ENCODE measurements at regions not wholly inside any gene's neighbourhood (a gene's known extent, or its start where the extent isn't known, plus 50 kb on each side); places are given as distances from the start of the nearest gene placed in this dataset.

GRCh38 chr13:23020246-23020843 lies 160.4 kb upstream of the SGCG start:
- no peak for DNase-seq (ENCODE audit: low spot score)
- Mint-ChIP-seq H3K27me3 (ENCODE audit: low read depth) (peaks cover 17% of the 10 kb centered on the region), H3K4me3 (ENCODE audit: unreplicated experiment) (no peak overlapping the region), H3K9me3 (ENCODE audit: low read depth) (peaks cover 2% of the 10 kb centered on the region), H3K36me3 (ENCODE audit: low read depth) (no peaks in the 10 kb centered on the region), H3K4me1 (ENCODE audit: low read depth) (no peaks in the 10 kb centered on the region), H3K27ac (ENCODE audit: unreplicated experiment) (no peak overlapping the region)
- TF ChIP-seq, protein P1, sequence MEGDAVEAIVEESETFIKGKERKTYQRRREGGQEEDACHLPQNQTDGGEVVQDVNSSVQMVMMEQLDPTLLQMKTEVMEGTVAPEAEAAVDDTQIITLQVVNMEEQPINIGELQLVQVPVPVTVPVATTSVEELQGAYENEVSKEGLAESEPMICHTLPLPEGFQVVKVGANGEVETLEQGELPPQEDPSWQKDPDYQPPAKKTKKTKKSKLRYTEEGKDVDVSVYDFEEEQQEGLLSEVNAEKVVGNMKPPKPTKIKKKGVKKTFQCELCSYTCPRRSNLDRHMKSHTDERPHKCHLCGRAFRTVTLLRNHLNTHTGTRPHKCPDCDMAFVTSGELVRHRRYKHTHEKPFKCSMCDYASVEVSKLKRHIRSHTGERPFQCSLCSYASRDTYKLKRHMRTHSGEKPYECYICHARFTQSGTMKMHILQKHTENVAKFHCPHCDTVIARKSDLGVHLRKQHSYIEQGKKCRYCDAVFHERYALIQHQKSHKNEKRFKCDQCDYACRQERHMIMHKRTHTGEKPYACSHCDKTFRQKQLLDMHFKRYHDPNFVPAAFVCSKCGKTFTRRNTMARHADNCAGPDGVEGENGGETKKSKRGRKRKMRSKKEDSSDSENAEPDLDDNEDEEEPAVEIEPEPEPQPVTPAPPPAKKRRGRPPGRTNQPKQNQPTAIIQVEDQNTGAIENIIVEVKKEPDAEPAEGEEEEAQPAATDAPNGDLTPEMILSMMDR (IDR thresholded peaks at IDR 0.05): peak; percentile 91

- peaks cover 1% of the 10 kb centered on the region for H3K36me3 Mint-ChIP-seq (ENCODE audit: low read depth)
- no peak overlapping the region for H3K27ac Mint-ChIP-seq (ENCODE audit: unreplicated experiment)
- H3K4me3 Mint-ChIP-seq (ENCODE audit: unreplicated experiment): no peak overlapping the region
- H3K9me3 Mint-ChIP-seq (ENCODE audit: low read depth): no peaks in the 10 kb centered on the region
- TF ChIP-seq, protein P1 (IDR thresholded peaks at IDR 0.05): no peak
- peaks cover 11% of the 10 kb centered on the region for H3K27me3 Mint-ChIP-seq (ENCODE audit: low read depth)
- no peaks in the 10 kb centered on the region for H3K4me1 Mint-ChIP-seq (ENCODE audit: low read depth)
- no peak for DNase-seq (ENCODE audit: low spot score)
Observed at GRCh38 chr13:23021906-23022305, 158.9 kb upstream of the SGCG start.

DNA sequence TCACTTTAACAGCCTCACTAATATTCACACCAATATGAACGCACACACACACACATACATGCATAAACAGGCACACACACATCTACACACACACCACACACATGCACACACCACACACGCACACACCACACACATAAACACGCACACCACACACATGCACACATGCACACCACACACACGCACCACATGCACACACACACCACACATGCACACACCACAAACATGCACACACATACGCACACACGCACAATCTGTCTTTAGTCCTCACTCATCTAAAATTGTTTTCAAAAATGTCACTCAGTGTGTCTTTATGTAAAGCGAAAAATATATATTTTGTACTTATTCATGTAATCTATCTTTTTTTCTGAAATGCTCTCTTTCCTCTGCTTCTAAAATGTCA lies 158.1 kb upstream of the SGCG start:
- Mint-ChIP-seq H3K27ac (ENCODE audit: unreplicated experiment) (no peak overlapping the region), H3K27me3 (ENCODE audit: low read depth) (peaks cover 5% of the 10 kb centered on the region), H3K4me1 (ENCODE audit: low read depth) (no peaks in the 10 kb centered on the region), H3K9me3 (ENCODE audit: low read depth) (no peaks in the 10 kb centered on the region), H3K4me3 (ENCODE audit: unreplicated experiment) (no peak overlapping the region), H3K36me3 (ENCODE audit: low read depth) (peaks cover 1% of the 10 kb centered on the region)
- TF ChIP-seq, protein P1 (IDR thresholded peaks at IDR 0.05): no peak
- DNase-seq (ENCODE audit: low spot score): no peak

DNA sequence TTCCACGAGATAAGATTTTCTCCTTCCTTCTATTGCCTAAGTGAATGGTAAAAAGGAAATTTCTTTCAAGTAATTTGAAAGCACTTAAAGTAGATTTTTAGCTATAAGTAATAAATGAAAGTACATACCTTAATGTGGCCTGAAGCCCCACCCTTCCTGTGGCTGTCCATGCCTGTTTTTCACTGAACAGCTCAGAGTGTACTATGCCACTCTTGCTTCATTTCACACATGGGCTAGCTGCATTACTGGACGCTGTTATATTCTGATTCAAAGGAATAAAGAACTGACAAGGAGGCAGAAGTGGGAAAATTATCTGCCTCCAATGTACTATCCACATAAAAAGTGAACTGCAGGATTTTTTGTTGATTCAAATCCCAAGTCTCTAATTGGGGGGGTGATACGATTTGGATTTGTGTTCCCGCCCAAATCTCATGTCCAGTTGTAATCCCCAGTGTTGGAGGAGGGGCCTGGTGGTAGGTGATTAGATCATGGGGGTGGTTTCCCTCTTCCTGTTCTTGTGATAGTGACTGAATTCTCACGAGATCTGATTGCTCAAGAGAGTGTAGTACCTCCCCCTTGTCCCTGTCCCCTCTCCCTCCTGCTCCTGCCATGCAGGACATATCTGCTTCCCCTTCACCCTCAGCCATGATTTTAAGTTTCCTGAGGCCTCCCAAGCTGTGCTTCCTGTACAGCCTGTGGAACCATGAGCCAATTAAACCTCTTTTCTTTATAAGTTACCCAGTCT lies 154.7 kb upstream of the SGCG start:
- Mint-ChIP-seq H3K27me3 (ENCODE audit: low read depth) (peaks cover 2% of the 10 kb centered on the region), H3K4me3 (ENCODE audit: unreplicated experiment) (no peak overlapping the region), H3K4me1 (ENCODE audit: low read depth) (no peaks in the 10 kb centered on the region), H3K36me3 (ENCODE audit: low read depth) (peaks cover 1% of the 10 kb centered on the region), H3K9me3 (ENCODE audit: low read depth) (no peaks in the 10 kb centered on the region), H3K27ac (ENCODE audit: unreplicated experiment) (no peak overlapping the region)
- no peak for DNase-seq (ENCODE audit: low spot score)
- TF ChIP-seq, protein P1 (IDR thresholded peaks at IDR 0.05): no peak

GRCh38 chr13:23039266-23039935 lies 141.4 kb upstream of the SGCG start:
- Mint-ChIP-seq H3K36me3 (ENCODE audit: low read depth) (no peaks in the 10 kb centered on the region), H3K27ac (ENCODE audit: unreplicated experiment) (no peak overlapping the region), H3K9me3 (ENCODE audit: low read depth) (no peaks in the 10 kb centered on the region), H3K27me3 (ENCODE audit: low read depth) (peaks cover 3% of the 10 kb centered on the region), H3K4me3 (ENCODE audit: unreplicated experiment) (no peak overlapping the region), H3K4me1 (ENCODE audit: low read depth) (peaks cover 2% of the 10 kb centered on the region)
- DNase-seq (ENCODE audit: low spot score): no peak
- TF ChIP-seq, protein P1 (IDR thresholded peaks at IDR 0.05): no peak
